Endothelial cell of umbilical vein (primary cell): ENCODE measurements at regions not wholly inside any gene's neighbourhood (a gene's known extent, or its start where the extent isn't known, plus 50 kb on each side); places are given as distances from the start of the nearest gene placed in this dataset.

Experiments used
- BruUV-seq: library from RNA; stranded (reverse); fragments of 400-500 nt; replicated peaks from 2 replicates; lab custom pipeline; 2021; lab: Mats Ljungman, UMichigan
- CTCF ChIA-PET: fragments of 300-600, 350-600 bp; sonication (Branson Sonifier 250); formaldehyde crosslinking; loops from one replicate; lab custom pipeline; 2021; ENCODE audit warnings: antibody characterized with exemption, inconsistent platforms; lab: Charles Lee
- POLR2A ChIA-PET: fragments of 300-600, 350-600 bp; sonication (Branson Sonifier 250); formaldehyde crosslinking; loops from one replicate; lab custom pipeline; 2021; ENCODE audit warnings: antibody characterized with exemption, inconsistent platforms; lab: Charles Lee
- DNase-seq: peaks from one replicate; pipeline ENCODE4 v3.0.0-alpha.2; 2011; ENCODE audit warnings: low read depth, low spot score
- FAIRE-seq: peaks from 2 replicates; lab custom pipeline; 2011; peaks lifted over from hg19 to GRCh38; lab: Jason Lieb, UNC
- H2AFZ ChIP-seq: 2 replicates; pipeline ENCODE4 v1.6.0; 2012; ENCODE audit warnings: low read depth, low read length, control low read depth, inconsistent platforms
- H3K27ac ChIP-seq: 2 replicates; pipeline ENCODE4 v1.5.1; 2011; ENCODE audit warnings: low read depth, mild to moderate bottlenecking, control low read depth, low read length, moderate library complexity; ENCODE audit not compliant: insufficient read depth
- H3K27me3 ChIP-seq, 2 experiments: 2 replicates each; pipeline versions ENCODE4 v1.6.0 to v1.6.1; 2011; ENCODE audit warnings: low read length in 2 of 2, mixed read lengths in 1 of 2; ENCODE audit not compliant: control insufficient read depth in 2 of 2, insufficient read depth in 2 of 2
- H3K36me3 ChIP-seq, 2 experiments: 2 replicates in 1 of 2; 3 replicates in 1 of 2; pipeline ENCODE4 v1.5.1; 2011; ENCODE audit warnings: low read length in 2 of 2, mild to moderate bottlenecking in 1 of 2, moderate library complexity in 1 of 2; ENCODE audit not compliant: control insufficient read depth in 2 of 2, insufficient read depth in 2 of 2; ENCODE audit errors: extremely low read depth in 1 of 2
- H3K4me1 ChIP-seq: 3 replicates; pipeline ENCODE4 v1.5.1; 2011; ENCODE audit warnings: mild to moderate bottlenecking, low read length; ENCODE audit not compliant: control insufficient read depth, insufficient read depth; ENCODE audit errors: extremely low read depth
- H3K4me2 ChIP-seq: 2 replicates; pipeline ENCODE4 v1.6.1; 2011; ENCODE audit warnings: low read length, control low read depth, mixed read lengths; ENCODE audit not compliant: insufficient read depth
- H3K4me3 ChIP-seq, 3 experiments: fragments of 200-600 bp in 1 of 3; sonication (generic), shearing (Covaris generic) in 1 of 3; replicated peaks in 1 of 3; 2 replicates each; pipeline ENCODE4 v1.5.1; 2011 to 2016; ENCODE audit warnings: control low read depth in 3 of 3, low read length in 3 of 3, mild to moderate bottlenecking in 2 of 3, inconsistent platforms in 1 of 3, low read depth in 1 of 3, moderate library complexity in 1 of 3; ENCODE audit not compliant: insufficient read depth in 1 of 3
- H3K79me2 ChIP-seq: 2 replicates; pipeline ENCODE4 v1.6.0; 2012; ENCODE audit warnings: low read length, inconsistent platforms; ENCODE audit not compliant: control insufficient read depth, insufficient read depth
- H3K9ac ChIP-seq: replicated peaks from 2 replicates; pipeline ENCODE3; 2011; ENCODE audit warnings: low read length, control low read depth; ENCODE audit not compliant: insufficient read depth; ENCODE audit errors: extremely low read depth
- H3K9me1 ChIP-seq: replicated peaks from 3 replicates; pipeline ENCODE4 v1.6.0; 2011; ENCODE audit warnings: mild to moderate bottlenecking, low read length; ENCODE audit not compliant: control insufficient read depth, insufficient read depth; ENCODE audit errors: extremely low read depth
- H3K9me3 ChIP-seq: replicated peaks from 2 replicates; pipeline ENCODE4 v1.5.1; 2012; ENCODE audit warnings: low read length, inconsistent platforms; ENCODE audit not compliant: control insufficient read depth, insufficient read depth
- H4K20me1 ChIP-seq: replicated peaks from 2 replicates; pipeline ENCODE3; 2011; ENCODE audit warnings: mild to moderate bottlenecking, low read length; ENCODE audit not compliant: control insufficient read depth, insufficient read depth; ENCODE audit errors: extremely low read depth
- EZH2 ChIP-seq: IDR thresholded peaks from 2 replicates; pipeline ENCODE4 v1.6.1; 2012; ENCODE audit warnings: borderline replicate concordance, low read depth, mild to moderate bottlenecking, moderate library complexity, low read length, inconsistent platforms; ENCODE audit not compliant: severe bottlenecking
- FOS ChIP-seq: IDR thresholded peaks from 2 replicates; pipeline ENCODE4 v1.6.1; 2011; ENCODE audit warnings: mild to moderate bottlenecking, low read length, moderate library complexity, borderline replicate concordance; ENCODE audit not compliant: insufficient read depth
- GATA2 ChIP-seq: IDR thresholded peaks from 2 replicates; pipeline ENCODE4 v1.7.0; 2011; ENCODE audit warnings: low read depth, mild to moderate bottlenecking, moderate library complexity, mixed read lengths, low read length; ENCODE audit not compliant: insufficient read length, insufficient read depth
- JUN ChIP-seq: IDR thresholded peaks from 2 replicates; pipeline ENCODE4 v1.6.1; 2011; ENCODE audit warnings: borderline replicate concordance, low read depth; ENCODE audit not compliant: insufficient read length, insufficient read depth
- MYC ChIP-seq: IDR thresholded peaks from one replicate; pipeline ENCODE4 v1.6.1; 2011; ENCODE audit warnings: mild to moderate bottlenecking, low read depth, low read length
- POLR2A ChIP-seq: IDR thresholded peaks from 2 replicates; pipeline ENCODE4 v1.6.1; 2012; ENCODE audit warnings: low read depth, mild to moderate bottlenecking, control low read depth, low read length
- POLR2AphosphoS5 ChIP-seq: IDR thresholded peaks from 2 replicates; pipeline ENCODE4 v1.6.1; 2012; ENCODE audit warnings: low read depth, mild to moderate bottlenecking, control low read depth, low read length, moderate library complexity; ENCODE audit not compliant: insufficient read depth
- dilution Hi-C: fragments of 300-500 bp; cut with MboI; formaldehyde crosslinking; loops from one replicate; pipeline ENCODE4 v1.15.0; 2019; ENCODE audit warnings: low sequenced_read_pairs; ENCODE audit not compliant: extremely low pct_ligation_motif_present
- intact Hi-C: fragments of 100-400 bp; cut with micrococcal nuclease; formaldehyde crosslinking; loops from one replicate; pipeline ENCODE4 v1.10.0; 2022
- TF ChIP-seq, protein P1 (sequence below): IDR thresholded peaks from 2 replicates; pipeline ENCODE4 v1.6.1; 2011; ENCODE audit not compliant: insufficient read depth, insufficient read length

DNA sequence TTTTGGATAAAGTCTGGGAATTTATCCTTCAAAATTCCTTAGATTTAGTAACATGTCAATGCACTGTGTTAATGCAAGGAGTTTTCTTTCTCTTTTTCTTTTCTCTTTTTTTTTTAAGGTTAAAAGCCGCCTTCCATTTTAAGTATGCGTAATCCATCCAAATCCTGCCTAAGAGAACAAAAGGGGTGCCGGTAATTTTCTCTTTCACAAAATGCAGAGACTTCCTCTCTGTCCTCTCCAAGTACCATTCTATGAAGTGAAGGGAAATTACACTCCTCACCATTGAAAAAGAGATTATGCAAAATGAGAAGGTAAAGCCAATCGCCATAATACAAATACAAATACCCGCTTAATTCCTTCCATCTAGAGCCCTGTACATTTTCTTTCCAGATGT lies 273.8 kb downstream of the BLID start:
- ChIA-PET POLR2A (interaction anchor here (0.5 to 1.1 kb wide), 2 partner anchors 13 to 259 kb away, joined by 3 to 5 read pairs; no protein-coding TSS in a partner anchor), CTCF (interaction anchor here (0.9 to 1.5 kb wide), 3 partner anchors 8 to 119 kb away, joined by 3 to 6 read pairs (median 3); no protein-coding TSS in a partner anchor)
- Histone ChIP-seq H3K4me2 (peak overlapping the region; percentile 52), H3K36me3 (no peaks in the 10 kb centered on the region), H3K9me1 (no peaks in the 10 kb centered on the region), H3K27ac (no peak overlapping the region), H3K4me1 (peaks cover 6% of the 10 kb centered on the region), H3K27me3 (no peaks in the 10 kb centered on the region), H3K4me3 (no peak overlapping the region), H3K79me2 (no peaks in the 10 kb centered on the region), H4K20me1 (no peaks in the 10 kb centered on the region), H2AFZ (peak overlapping the region; percentile 24), H3K9me3 (no peaks in the 10 kb centered on the region), H3K9ac (no peak overlapping the region)
- intact Hi-C loops (loop anchor here (5.0 kb wide), 1 partner anchor 1650 kb away; no protein-coding TSS in a partner anchor), dilution Hi-C loops (no loop called here)
- FAIRE-seq, result no peak
- TF ChIP-seq FOS (no peak), EZH2 (no peak), POLR2A (no peak), JUN (no peak), POLR2AphosphoS5 (no peak), GATA2 (no peak), MYC (no peak)
- TF ChIP-seq, protein P1, sequence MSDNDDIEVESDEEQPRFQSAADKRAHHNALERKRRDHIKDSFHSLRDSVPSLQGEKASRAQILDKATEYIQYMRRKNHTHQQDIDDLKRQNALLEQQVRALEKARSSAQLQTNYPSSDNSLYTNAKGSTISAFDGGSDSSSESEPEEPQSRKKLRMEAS, result no peak
- no peak for DNase-seq
- BruUV-seq, result no TSS peak
